Duodenal mucosa (tissue), 2 donors: ENCODE measurements at regions not wholly inside any gene's neighbourhood (a gene's known extent, or its start where the extent isn't known, plus 50 kb on each side); places are given as distances from the start of the nearest gene placed in this dataset.

ENCODE experiments used
- H3K27ac ChIP-seq: one replicate; pipeline ENCODE4 v1.7.0; 2013; ENCODE audit warnings: low read depth, low read length
- H3K27me3 ChIP-seq, 2 donors: one replicate each; pipeline ENCODE4 v1.7.0; 2013; ENCODE audit warnings: low read length in 2 of 2, control low read depth in 1 of 2; ENCODE audit not compliant: insufficient read depth in 2 of 2, control insufficient read depth in 1 of 2
- H3K36me3 ChIP-seq, 2 donors: one replicate each; pipeline ENCODE4 v1.7.0; 2013; ENCODE audit warnings: low read length in 2 of 2, control low read depth in 1 of 2; ENCODE audit not compliant: insufficient read depth in 2 of 2, control insufficient read depth in 1 of 2
- H3K4me1 ChIP-seq, 2 donors: one replicate each; pipeline ENCODE4 v1.7.0; 2013; ENCODE audit warnings: low read length in 2 of 2, control low read depth in 1 of 2; ENCODE audit not compliant: insufficient read depth in 2 of 2, control insufficient read depth in 1 of 2
- H3K4me3 ChIP-seq, 2 donors: one replicate each; pipeline ENCODE4 v1.7.0; 2013; ENCODE audit warnings: low read length in 2 of 2, low read depth in 1 of 2
- H3K9ac ChIP-seq, 2 donors: one replicate each; pipeline ENCODE4 v1.7.0; 2013; ENCODE audit warnings: low read length in 2 of 2, low read depth in 1 of 2
- H3K9me3 ChIP-seq, 2 donors: one replicate each; pipeline ENCODE4 v1.7.0; 2013; ENCODE audit warnings: low read length in 2 of 2, control low read depth in 1 of 2; ENCODE audit not compliant: control insufficient read depth in 1 of 2

DNA sequence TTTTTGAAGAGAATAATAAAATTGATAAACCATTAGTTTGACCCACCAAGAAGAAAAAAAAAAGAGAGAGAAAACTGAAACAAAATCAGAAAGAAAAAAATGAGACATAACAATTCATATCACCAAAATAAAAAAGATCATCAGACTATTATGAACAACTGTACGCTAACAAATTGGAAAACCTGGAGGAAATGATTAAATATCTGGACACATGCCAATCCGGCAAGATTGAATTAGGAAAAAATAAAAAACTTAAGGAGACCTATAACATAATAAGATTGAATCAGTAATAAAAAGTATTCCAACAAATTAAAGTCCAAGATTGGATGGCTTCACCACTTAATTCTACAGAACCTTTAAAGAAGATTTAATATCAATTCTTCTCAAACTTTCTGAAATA is 136.7 kb downstream of the CASP12 start:
- no peaks in the 10 kb centered on the region for H3K27me3 ChIP-seq
- no peak overlapping the region for H3K4me3 ChIP-seq
- peaks cover 4 to 5% of the 10 kb centered on the region in 2 donors for H3K9me3 ChIP-seq
- H3K4me1 ChIP-seq, result no peaks in the 10 kb centered on the region
- H3K27ac ChIP-seq, result no peak overlapping the region
- H3K36me3 ChIP-seq, result no peaks in the 10 kb centered on the region
- no peak overlapping the region for H3K9ac ChIP-seq

DNA sequence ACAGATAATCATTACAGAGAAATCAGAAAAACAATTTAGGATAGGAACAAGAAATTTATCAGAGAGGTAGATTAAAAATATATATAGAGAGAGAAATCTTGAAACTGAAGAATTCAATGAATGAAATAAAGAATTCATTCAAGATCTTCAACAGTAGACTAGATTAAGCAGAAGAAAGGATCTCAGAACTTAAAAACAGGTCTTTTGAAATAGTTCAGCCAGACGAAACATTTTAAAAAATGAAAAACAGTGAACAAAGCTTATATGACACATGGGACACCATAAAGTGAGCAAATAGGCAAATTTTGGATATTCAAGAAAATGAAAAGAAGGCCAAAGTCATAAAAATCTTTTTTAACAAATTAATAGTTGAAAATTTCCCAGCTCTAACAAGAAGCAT is 138.8 kb downstream of the CASP12 start:
- Histone ChIP-seq H3K9me3 (peaks cover 4 to 5% of the 10 kb centered on the region in 2 donors), H3K36me3 (no peaks in the 10 kb centered on the region), H3K27ac (no peak overlapping the region), H3K27me3 (no peaks in the 10 kb centered on the region), H3K4me3 (no peak overlapping the region), H3K4me1 (no peaks in the 10 kb centered on the region), H3K9ac (no peak overlapping the region)

DNA sequence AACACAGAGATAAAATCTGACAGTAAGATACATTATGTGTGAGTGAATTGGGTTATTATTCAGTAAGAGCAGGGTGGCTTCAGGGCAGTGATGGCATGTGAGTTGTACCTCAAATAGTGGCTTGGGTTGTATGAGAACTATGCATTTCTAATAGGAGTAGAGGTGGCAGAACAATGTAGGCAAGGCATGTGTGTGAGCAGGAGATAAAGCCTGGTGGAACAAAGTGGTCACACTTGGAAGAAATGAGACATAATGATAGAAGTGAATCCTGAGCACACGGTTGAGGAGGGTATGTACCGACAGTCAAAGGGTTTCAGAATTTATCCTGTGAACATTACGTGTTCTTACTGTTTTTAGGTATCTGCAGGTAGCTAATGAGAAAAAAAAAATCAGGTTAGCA is 159.3 kb downstream of the CASP12 start:
- no peak overlapping the region for H3K9ac ChIP-seq
- H3K27me3 ChIP-seq, result no peaks in the 10 kb centered on the region
- H3K4me1 ChIP-seq, result no peaks in the 10 kb centered on the region
- H3K36me3 ChIP-seq, result no peaks in the 10 kb centered on the region
- no peak overlapping the region for H3K4me3 ChIP-seq
- no peaks in the 10 kb centered on the region for H3K9me3 ChIP-seq
- no peak overlapping the region for H3K27ac ChIP-seq

DNA sequence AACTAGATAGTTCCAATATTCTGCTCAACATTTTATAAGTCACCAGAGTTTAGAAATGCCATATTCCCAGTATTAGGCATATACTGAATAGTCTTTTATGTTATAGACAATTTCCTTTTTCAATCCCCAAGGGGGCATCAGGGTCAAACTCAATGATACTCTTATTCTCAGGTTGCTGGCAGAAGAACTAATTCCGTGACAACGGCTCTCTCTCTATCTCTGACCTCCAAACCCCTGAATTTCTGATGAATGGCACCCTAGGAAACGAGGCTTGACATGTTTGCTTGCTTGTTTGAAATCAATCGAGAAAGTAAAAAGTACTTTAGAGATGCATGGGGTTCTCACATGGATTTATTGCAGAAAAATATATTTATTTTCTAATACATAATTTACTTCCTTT is 160.1 kb downstream of the CASP12 start:
- no peaks in the 10 kb centered on the region for H3K4me1 ChIP-seq
- no peaks in the 10 kb centered on the region for H3K27me3 ChIP-seq
- no peaks in the 10 kb centered on the region for H3K9me3 ChIP-seq
- no peak overlapping the region for H3K9ac ChIP-seq
- H3K4me3 ChIP-seq, result no peak overlapping the region
- no peaks in the 10 kb centered on the region for H3K36me3 ChIP-seq
- no peak overlapping the region for H3K27ac ChIP-seq

DNA sequence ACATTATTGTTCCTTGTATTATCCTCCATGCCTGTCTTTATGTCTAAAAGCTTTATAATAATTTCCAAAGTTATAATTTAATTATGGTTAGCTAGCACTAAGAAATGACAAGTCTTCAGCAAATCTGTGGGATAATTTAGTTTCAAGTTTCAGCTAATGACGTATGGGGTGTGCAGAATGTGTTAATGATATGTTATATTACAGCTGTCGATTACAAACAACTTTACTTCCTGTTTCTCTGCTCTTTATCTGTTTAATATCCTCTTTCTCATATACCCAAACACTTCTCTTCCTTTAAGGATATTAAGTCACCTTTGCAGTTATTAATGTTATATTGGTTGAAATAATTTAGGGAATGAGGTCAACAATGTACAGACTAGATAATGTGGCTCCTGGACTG is 161.8 kb downstream of the CASP12 start:
- H3K9me3 ChIP-seq, result no peaks in the 10 kb centered on the region
- H3K27ac ChIP-seq, result no peak overlapping the region
- no peak overlapping the region for H3K9ac ChIP-seq
- no peaks in the 10 kb centered on the region for H3K36me3 ChIP-seq
- H3K4me1 ChIP-seq, result no peaks in the 10 kb centered on the region
- no peaks in the 10 kb centered on the region for H3K27me3 ChIP-seq
- no peak overlapping the region for H3K4me3 ChIP-seq

DNA sequence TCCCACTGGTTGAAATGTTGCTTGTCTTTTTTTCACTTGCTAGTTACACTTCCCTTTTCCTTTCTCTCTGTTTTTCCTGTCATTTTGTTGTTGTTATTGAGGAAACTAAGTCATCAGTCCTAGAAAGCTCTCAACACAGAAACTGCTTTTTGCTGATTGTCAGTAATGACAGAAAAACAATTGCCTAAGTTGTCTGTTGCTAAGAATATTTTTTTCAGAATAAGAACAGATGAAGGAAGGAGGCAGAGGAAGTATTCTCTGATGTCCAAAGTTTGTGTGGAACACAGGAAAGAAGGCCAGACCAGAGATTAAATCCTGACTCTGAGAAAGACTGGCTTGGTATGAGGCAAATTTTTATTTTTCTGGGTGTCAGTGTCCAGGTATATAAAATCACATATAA is 163.3 kb downstream of the CASP12 start:
- Histone ChIP-seq H3K9ac (no peak overlapping the region), H3K36me3 (no peaks in the 10 kb centered on the region), H3K4me3 (no peak overlapping the region), H3K4me1 (no peaks in the 10 kb centered on the region), H3K9me3 (no peaks in the 10 kb centered on the region), H3K27me3 (no peaks in the 10 kb centered on the region), H3K27ac (no peak overlapping the region)

DNA sequence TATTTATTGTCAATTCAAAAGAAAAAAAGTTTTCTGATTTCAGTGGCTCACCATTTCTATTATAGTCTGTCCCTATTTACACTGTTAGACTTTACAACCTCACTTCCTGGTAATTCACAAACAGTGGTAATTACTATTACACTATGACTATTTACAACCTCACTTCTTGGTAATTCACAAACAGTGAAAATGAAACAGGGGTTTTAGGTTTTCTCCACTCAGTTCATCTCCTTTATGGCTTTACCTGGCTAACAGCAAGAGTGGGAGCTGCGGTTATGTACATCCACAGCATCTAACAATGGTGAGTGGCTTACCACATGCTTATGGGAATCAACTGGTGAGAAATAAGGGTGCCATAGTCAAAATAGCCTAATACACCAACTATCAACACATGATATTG is 166.4 kb downstream of the CASP12 start:
- no peak overlapping the region for H3K27ac ChIP-seq

DNA sequence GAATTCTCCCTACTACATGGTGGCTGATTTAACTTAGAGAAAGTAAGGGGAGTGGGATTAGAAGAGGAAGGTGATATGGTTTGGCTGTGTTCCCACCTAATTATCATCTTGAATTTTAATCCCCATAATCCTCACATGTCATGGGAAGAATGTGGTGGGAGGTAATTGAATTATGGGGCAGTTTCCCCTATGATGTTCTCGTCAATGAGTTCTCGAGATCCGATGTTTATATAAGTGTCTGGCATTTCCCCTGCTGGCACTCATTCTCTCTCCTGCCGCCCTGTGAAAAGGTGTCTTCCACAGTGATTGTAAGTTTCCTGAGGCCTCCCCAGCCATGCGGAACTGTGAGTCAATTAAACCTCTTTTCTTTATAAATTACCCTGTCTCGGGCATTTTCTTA is 169.3 kb downstream of the CASP12 start:
- Histone ChIP-seq H3K9me3 (no peaks in the 10 kb centered on the region), H3K9ac (no peak overlapping the region), H3K36me3 (no peaks in the 10 kb centered on the region), H3K4me3 (no peak overlapping the region), H3K4me1 (no peaks in the 10 kb centered on the region), H3K27ac (no peak overlapping the region), H3K27me3 (no peaks in the 10 kb centered on the region)

More for the DNA sequence above, 166.4 kb downstream of the CASP12 start:
- H3K4me1 ChIP-seq, result no peaks in the 10 kb centered on the region
- no peak overlapping the region for H3K9ac ChIP-seq
- no peaks in the 10 kb centered on the region for H3K36me3 ChIP-seq
- H3K9me3 ChIP-seq, result no peaks in the 10 kb centered on the region
- H3K27me3 ChIP-seq, result no peaks in the 10 kb centered on the region
- no peak overlapping the region for H3K4me3 ChIP-seq

DNA sequence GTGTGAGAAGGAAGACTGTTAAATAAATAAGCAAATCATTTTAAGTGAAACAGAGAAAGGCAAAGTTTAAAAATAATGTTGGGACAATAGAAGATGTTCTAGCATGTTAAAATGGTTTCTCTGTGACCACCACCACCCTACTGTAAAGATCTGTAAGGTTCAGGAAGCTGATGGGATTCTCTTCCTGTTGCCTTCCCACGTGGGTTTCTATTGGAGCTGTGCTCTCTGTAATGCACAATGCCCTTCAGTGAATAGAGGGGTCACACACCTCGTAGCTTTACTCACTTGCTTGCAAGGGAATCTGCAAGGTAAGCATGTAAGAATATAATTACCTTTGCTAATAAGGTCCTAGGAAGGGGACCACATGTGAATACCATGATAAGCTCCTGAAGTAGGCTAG is 170.5 kb downstream of the CASP12 start:
- H3K9ac ChIP-seq, result no peak overlapping the region
- no peaks in the 10 kb centered on the region for H3K9me3 ChIP-seq
- H3K4me1 ChIP-seq, result no peaks in the 10 kb centered on the region
- H3K27me3 ChIP-seq, result no peaks in the 10 kb centered on the region
- no peaks in the 10 kb centered on the region for H3K36me3 ChIP-seq
- H3K4me3 ChIP-seq, result no peak overlapping the region
- no peak overlapping the region for H3K27ac ChIP-seq

DNA sequence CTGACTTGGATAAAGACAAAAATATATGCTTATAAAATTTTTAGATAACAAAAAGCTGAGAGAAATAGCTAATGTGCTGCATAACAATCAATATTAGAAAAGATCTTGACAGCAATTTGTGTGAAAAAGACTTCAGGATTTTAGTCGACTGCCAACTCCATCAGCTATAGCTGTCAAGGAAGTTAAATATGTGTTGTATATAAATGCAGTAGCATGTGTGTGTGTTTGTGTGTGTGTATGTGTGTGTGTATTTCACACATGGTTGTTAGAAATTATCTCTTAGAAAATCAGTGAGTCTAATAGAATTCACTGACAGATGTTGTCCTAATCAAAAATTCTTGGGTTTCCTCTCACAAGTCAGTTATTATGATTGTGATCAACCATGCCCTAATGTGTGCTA is 171.2 kb downstream of the CASP12 start:
- H3K4me3 ChIP-seq, result no peak overlapping the region

DNA sequence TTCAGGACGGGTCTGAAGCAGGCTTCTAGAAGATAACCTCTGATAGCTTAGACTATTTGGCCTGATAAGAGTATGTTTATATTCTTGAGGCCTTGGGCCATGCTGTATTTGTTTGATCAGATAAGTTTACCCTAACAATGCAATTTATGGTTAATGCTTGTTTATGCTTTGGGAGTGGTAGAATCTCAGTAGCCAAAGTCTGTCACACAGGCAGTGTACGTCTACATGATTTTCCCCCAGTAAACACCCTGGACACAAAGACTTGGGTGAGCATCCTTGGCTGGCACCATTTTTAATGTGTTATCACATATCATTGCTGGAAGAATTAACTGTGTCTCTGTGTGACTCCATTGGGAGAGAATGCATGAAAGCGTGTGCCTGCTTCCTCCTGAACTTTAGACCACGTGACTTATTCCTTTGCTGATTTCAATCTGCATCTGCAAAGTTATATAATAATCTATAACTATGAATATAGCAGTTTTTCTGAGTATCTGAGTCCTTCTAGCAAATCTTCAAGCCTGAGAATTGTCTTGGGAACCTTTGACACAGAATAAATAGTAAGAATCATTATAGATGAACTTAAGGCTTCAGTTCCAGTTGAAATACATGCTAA is 172.4 kb downstream of the CASP12 start:
- H3K27me3 ChIP-seq, result no peaks in the 10 kb centered on the region
- H3K36me3 ChIP-seq, result no peaks in the 10 kb centered on the region
- no peaks in the 10 kb centered on the region for H3K4me1 ChIP-seq
- H3K4me3 ChIP-seq, result no peak overlapping the region
- H3K9ac ChIP-seq, result no peak overlapping the region
- H3K9me3 ChIP-seq, result no peaks in the 10 kb centered on the region
- H3K27ac ChIP-seq, result no peak overlapping the region

More for the DNA sequence above, 171.2 kb downstream of the CASP12 start:
- no peak overlapping the region for H3K27ac ChIP-seq
- no peaks in the 10 kb centered on the region for H3K27me3 ChIP-seq
- H3K9me3 ChIP-seq, result no peaks in the 10 kb centered on the region
- no peaks in the 10 kb centered on the region for H3K4me1 ChIP-seq
- no peaks in the 10 kb centered on the region for H3K36me3 ChIP-seq
- H3K9ac ChIP-seq, result no peak overlapping the region
